ENCODE measurements at regions not wholly inside any gene's neighbourhood (a gene's known extent, or its start where the extent isn't known, plus 50 kb on each side); places are given as distances from the start of the nearest gene placed in this dataset.

DNA sequence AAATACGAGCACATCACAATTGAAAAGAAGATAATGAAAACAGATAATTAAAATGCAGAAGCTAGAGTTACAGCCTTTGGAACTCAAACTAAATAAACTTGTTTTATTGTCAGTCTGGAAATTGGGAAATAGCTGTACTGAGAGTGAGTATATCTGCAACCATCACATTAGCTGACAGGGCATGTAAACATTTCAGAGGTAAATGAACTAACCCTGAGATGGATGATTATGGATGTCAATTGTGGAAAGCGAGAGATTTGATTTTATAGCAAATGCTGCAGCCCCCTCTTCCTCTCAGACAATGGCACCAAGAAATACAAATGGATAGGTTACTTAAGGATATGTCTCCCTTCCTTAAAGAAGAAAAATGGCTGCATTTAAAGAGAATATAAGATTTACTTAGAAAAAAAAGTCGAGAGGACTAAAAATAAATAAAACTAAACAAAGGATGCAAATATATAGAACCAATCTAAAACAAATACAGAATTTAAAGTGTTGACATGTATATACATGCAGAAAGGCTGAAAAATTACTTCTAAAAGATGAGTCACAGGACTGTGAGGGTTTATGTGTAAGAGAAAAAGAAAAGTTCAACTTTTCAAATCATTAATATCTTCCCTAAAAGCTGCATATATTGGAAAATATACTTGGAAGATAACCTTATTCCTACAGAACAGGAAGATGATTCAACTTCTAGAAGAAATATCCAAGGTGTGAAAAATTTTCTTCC, 120.3 kb upstream of the FLRT2 start:
- H3K36me3 ChIP-seq = no peaks in the 10 kb centered on the region
- no peaks in the 10 kb centered on the region for H3K4me1 ChIP-seq
- no peak overlapping the region for H3K27ac ChIP-seq
- H3K4me3 ChIP-seq = no peak overlapping the region
- TF ChIP-seq POLR2A (IDR thresholded peaks at IDR 0.05) = no peak
- TF ChIP-seq, protein P1, sequence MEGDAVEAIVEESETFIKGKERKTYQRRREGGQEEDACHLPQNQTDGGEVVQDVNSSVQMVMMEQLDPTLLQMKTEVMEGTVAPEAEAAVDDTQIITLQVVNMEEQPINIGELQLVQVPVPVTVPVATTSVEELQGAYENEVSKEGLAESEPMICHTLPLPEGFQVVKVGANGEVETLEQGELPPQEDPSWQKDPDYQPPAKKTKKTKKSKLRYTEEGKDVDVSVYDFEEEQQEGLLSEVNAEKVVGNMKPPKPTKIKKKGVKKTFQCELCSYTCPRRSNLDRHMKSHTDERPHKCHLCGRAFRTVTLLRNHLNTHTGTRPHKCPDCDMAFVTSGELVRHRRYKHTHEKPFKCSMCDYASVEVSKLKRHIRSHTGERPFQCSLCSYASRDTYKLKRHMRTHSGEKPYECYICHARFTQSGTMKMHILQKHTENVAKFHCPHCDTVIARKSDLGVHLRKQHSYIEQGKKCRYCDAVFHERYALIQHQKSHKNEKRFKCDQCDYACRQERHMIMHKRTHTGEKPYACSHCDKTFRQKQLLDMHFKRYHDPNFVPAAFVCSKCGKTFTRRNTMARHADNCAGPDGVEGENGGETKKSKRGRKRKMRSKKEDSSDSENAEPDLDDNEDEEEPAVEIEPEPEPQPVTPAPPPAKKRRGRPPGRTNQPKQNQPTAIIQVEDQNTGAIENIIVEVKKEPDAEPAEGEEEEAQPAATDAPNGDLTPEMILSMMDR (IDR thresholded peaks at IDR 0.05) = no peak
- intact Hi-C loops (cut with DNase I) = no loop called here
- DNase-seq (no peak), ATAC-seq (peak in 1 of 4 donors; percentile 68)
- 27% methylated on average over 3 of the region's 3 CpGs for WGBS (ENCODE audit: insufficient coverage, low coverage, low lambda C conversion rate, missing lambda C conversion rate)
- no peaks in the 10 kb centered on the region for H3K27me3 ChIP-seq
- H3K9me3 ChIP-seq = no peaks in the 10 kb centered on the region

DNA sequence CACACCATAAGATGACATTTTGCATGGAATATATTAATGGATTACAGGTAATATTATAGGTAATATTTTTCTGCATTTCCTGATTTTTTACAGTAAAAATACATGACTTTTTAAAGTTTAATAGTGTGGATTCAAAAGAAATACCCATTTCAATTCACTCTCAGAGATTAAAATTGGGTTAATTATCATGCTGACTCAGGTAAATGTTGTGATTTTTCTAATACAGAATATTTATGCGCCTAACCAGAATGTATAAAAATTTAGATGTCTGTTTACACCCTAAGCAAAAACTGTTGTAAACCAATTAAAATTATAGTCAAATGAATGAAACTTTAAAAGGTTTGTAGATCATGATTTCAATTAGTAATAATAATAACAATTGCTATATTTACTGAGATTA, 117.2 kb upstream of the FLRT2 start:
- H3K4me1 ChIP-seq = no peaks in the 10 kb centered on the region
- TF ChIP-seq, protein P1 (IDR thresholded peaks at IDR 0.05) = no peak
- TF ChIP-seq POLR2A (IDR thresholded peaks at IDR 0.05) = no peak
- intact Hi-C loops (cut with DNase I) = no loop called here
- ATAC-seq = no peak
- no peak overlapping the region for H3K27ac ChIP-seq
- DNase-seq = no peak
- no peak overlapping the region for H3K4me3 ChIP-seq
- no peaks in the 10 kb centered on the region for H3K36me3 ChIP-seq
- no peaks in the 10 kb centered on the region for H3K9me3 ChIP-seq
- WGBS (ENCODE audit: insufficient coverage, low coverage, low lambda C conversion rate, missing lambda C conversion rate) = 93% methylated on average over 1 of the region's 1 CpG
- no peaks in the 10 kb centered on the region for H3K27me3 ChIP-seq

DNA sequence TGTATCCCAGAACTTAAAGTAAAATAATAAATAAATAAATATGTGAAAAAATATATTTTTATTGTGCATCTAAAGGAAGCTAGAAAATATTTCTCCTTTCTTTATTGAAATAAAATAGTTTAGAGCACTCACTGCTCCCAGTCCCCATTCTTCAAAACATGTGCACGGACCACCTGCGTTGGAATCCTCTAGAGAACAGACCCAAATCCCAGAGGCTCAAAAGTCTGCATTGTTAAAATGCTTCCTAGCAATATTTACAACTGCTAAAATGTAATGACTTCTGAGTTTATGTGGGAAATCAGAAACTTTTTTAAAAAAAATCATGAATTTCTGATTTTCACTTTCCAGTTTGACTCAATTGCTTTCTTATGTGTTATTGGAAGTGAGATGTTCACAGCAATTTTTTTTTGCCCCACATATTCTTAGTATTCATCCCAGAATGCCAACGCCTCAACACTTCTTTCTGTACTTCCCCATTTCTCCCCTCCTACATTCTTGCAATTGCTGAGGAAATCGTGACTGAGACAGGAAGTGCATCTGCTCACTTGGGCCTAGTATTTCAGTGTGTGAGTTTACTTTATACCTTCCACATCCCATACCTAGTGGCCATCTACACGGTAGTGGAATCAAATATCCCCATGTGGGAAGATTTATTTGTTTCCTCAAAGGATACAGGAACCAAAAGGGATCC, 116.0 kb upstream of the FLRT2 start:
- no peak overlapping the region for H3K27ac ChIP-seq
- TF ChIP-seq, protein P1 (IDR thresholded peaks at IDR 0.05) = no peak
- TF ChIP-seq POLR2A (IDR thresholded peaks at IDR 0.05) = no peak
- H3K27me3 ChIP-seq = no peaks in the 10 kb centered on the region
- no peak for ATAC-seq
- intact Hi-C loops (cut with DNase I) = no loop called here
- no peak overlapping the region for H3K4me3 ChIP-seq
- H3K36me3 ChIP-seq = no peaks in the 10 kb centered on the region
- DNase-seq = no peak
- no peaks in the 10 kb centered on the region for H3K9me3 ChIP-seq
- no peaks in the 10 kb centered on the region for H3K4me1 ChIP-seq
- WGBS (ENCODE audit: insufficient coverage, low coverage, low lambda C conversion rate, missing lambda C conversion rate) = 60% methylated on average over 5 of the region's 5 CpGs

DNA sequence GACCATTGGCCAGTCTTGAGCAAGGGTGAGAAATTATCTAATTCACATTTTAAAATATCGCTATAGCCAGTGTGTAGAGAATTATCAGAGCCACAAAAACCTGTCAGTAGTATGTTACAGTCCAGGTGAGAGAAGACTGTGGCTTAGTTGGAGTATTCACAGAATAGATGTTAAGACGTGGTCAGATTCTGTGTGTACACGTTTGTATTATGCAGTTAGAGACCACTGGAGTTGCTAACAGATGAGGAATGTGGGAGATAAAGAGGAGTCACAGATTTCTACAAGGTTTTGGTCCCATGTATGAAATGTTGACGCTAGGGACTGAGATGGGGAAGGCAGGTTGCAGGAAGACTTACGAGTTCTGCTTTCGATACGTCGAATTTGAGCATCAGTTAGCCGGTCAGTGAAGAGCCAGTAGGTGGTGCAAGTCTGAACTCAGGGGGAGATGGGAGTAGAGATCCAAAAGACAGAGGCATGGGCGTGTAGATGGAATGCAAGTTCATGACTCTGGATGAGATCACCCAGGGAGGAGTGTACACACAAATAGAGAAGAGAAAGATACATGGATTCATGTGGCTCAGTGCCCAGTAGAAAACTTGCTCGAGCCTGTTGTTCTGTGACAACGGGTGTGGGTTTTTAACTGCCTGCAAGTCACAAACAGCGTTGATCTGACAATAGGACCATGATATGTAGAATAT, 114.8 kb upstream of the FLRT2 start:
- TF ChIP-seq, protein P1 (IDR thresholded peaks at IDR 0.05) = no peak
- no peak for TF ChIP-seq POLR2A (IDR thresholded peaks at IDR 0.05)
- Histone ChIP-seq H3K27me3 (no peaks in the 10 kb centered on the region), H3K36me3 (no peaks in the 10 kb centered on the region), H3K27ac (no peak overlapping the region), H3K4me1 (no peaks in the 10 kb centered on the region), H3K9me3 (no peaks in the 10 kb centered on the region), H3K4me3 (no peak overlapping the region)
- intact Hi-C loops (cut with DNase I) = no loop called here
- WGBS (ENCODE audit: insufficient coverage, low coverage, low lambda C conversion rate, missing lambda C conversion rate) = 62% methylated on average over 13 of the region's 13 CpGs
- DNase-seq = peak in 1 of 3 donors; percentile 26
- ATAC-seq = peak; percentile 48 to 97 (median 70)
